H1 (cell line): ENCODE measurements at regions not wholly inside any gene's neighbourhood (a gene's known extent, or its start where the extent isn't known, plus 50 kb on each side); places are given as distances from the start of the nearest gene placed in this dataset.

Experiments used
- CBX5 ChIP-seq: fragments of 300-800, 300-1000 bp; sonication (generic); IDR thresholded peaks from 2 replicates; pipeline ENCODE4 v1.7.1; 2016; ENCODE audit warnings: antibody characterized with exemption, low read length, low read depth
- CREB1 ChIP-seq: IDR thresholded peaks from 2 replicates; pipeline ENCODE4 v1.6.1; 2012; ENCODE audit warnings: inconsistent platforms
- NANOG ChIP-seq: IDR thresholded peaks from 2 replicates; pipeline ENCODE4 v1.6.1; 2011; ENCODE audit warnings: low read length, low read depth, mild to moderate bottlenecking, inconsistent platforms; ENCODE audit not compliant: insufficient read depth, poor library complexity, severe bottlenecking
- POLR2AphosphoS5 ChIP-seq: IDR thresholded peaks from 2 replicates; pipeline ENCODE4 v1.6.1; 2011; ENCODE audit warnings: low read depth, low read length
- SP1 ChIP-seq: IDR thresholded peaks from 2 replicates; pipeline ENCODE4 v1.6.1; 2011; ENCODE audit warnings: low read depth, low read length
- SUZ12 ChIP-seq: fragments of 200-600 bp; sonication (generic); IDR thresholded peaks from 2 replicates; pipeline ENCODE4 v1.6.1; 2012; ENCODE audit warnings: mild to moderate bottlenecking, inconsistent platforms, low read length, moderate library complexity, mixed read lengths
- TCF12 ChIP-seq: IDR thresholded peaks from 2 replicates; pipeline ENCODE4 v1.6.1; 2011; ENCODE audit warnings: low read depth, mild to moderate bottlenecking, low read length
- USF2 ChIP-seq: IDR thresholded peaks from 2 replicates; pipeline ENCODE4 v1.6.1; 2011; ENCODE audit warnings: low read length, improper control_type of control experiment
- TF ChIP-seq, protein P1 (sequence below): IDR thresholded peaks from 2 replicates; pipeline ENCODE4 v1.6.1; 2012; ENCODE audit warnings: inconsistent platforms

GRCh38 chr12:124396544-124397398 lies 101.9 kb downstream of the RFLNA start (continued):
- no peak for TF ChIP-seq NANOG
- TF ChIP-seq SUZ12: no peak
- TF ChIP-seq TCF12: no peak
- TF ChIP-seq CBX5: no peak
- TF ChIP-seq, protein P1, sequence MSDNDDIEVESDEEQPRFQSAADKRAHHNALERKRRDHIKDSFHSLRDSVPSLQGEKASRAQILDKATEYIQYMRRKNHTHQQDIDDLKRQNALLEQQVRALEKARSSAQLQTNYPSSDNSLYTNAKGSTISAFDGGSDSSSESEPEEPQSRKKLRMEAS: no peak
- no peak for TF ChIP-seq CREB1
- TF ChIP-seq SP1: no peak
- no peak for TF ChIP-seq USF2
- TF ChIP-seq POLR2AphosphoS5: no peak
